SKM-1 treated with dmso at 0.1 percent for 144 hours (cell line): ENCODE measurements at regions not wholly inside any gene's neighbourhood (a gene's known extent, or its start where the extent isn't known, plus 50 kb on each side); places are given as distances from the start of the nearest gene placed in this dataset.

Experiments used
- DNase-seq: peaks from one replicate; lab custom pipeline; 2025; ENCODE audit not compliant: unreplicated experiment; lab: John Stamatoyannopoulos, UW

DNA sequence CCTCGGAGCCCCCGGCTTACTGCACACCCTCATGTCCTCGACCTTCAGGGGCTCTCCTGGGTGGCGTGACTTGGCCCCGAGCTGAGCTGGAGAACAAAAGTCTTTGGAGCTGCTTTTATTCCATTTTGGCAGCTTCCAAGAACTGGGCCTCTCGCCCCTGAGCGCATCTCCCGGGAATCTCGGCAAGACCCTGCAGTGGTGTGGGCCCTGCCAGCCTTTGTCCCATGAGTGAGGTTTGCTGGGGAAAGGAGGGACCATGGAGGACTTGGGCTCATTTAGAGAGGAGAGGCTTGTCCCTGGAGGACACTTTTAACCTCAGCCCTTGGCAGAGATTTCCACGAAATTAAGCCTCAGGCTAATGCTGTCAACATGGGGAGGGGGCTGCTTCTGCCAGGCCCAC, 62.3 kb upstream of the SLCO4A1 start:
- no peak for DNase-seq

GRCh38 chr20:62580733-62581132, 61.6 kb upstream of the SLCO4A1 start:
- no peak for DNase-seq

- DNase-seq = no peak
Observed at GRCh38 chr20:62581308-62581707, 61.0 kb upstream of the SLCO4A1 start.

DNA sequence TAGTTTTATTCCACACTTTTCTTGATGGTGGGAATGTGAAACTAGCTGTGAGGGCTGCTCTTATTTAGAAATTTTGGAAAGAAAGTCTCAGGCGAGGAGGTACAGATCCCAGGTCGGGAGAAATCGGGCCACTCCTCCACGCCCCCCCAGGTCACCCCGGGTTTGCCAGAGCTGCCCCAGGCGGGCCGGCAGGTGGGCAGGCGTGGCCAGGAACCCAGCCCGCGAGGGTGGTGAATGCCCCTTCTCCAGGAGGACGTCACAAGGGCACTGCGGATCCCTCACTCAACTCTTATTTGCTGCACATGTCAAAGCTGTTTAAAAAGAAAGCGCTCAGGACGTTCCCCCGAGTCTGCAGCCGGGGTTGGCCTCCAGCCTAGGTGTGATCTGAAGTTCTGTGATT, 60.5 kb upstream of the SLCO4A1 start:
- DNase-seq = no peak

- no peak for DNase-seq
Observed at GRCh38 chr20:62583424-62583920, 58.8 kb upstream of the SLCO4A1 start.

DNA sequence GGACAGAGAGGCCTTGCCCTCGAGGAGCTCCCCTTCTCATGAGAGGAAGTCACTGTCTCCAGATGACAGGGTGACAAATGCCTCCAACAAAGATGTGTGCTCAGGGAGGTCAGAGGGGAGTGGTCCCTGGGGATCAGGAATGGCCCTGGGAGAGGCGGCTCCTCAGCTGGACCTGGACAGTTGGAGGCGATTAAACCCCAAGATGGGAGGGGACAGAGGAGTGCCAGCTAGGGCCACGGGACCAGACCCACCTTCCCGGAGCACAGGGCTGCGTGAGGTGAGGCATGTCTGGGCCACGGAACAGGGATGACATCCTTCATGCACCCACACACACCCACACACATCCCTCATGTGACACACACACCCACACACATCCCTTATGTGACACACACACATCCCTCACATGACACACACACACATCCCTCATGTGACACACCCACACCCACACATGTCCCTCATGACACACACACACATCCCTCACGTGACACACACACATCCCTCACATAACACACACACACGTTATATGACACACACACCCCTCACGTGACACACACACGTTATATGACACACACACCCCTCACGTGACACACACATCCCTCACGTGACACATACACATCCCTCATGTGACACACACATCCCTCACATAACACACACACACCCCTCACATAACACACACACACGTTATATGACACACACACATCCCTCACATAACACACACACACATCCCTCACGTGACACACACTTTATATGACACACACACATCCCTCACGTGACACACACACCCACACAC, 57.4 kb upstream of the SLCO4A1 start:
- no peak for DNase-seq

- DNase-seq = no peak
Observed at GRCh38 chr20:62585461-62585970, 56.8 kb upstream of the SLCO4A1 start.

DNA sequence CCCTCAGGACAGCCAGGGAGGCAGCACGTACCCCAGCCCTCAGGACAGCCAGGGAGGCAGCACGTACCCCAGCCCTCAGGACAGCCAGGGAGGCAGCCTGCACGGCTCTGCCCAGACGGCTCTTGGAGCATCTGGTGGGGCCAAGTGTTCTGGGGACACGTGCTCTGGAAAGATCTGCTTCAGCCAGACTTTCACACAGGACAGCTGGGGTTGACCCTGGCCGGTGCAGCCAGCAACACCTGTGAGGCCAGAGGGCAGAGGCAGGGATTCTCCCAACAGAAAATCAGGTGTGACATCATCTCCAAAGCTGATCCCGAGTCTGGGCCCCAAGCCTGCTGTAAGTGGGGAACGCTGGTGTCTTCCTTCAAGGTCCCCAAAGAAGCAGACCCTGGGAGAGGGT, 55.5 kb upstream of the SLCO4A1 start:
- no peak for DNase-seq

DNA sequence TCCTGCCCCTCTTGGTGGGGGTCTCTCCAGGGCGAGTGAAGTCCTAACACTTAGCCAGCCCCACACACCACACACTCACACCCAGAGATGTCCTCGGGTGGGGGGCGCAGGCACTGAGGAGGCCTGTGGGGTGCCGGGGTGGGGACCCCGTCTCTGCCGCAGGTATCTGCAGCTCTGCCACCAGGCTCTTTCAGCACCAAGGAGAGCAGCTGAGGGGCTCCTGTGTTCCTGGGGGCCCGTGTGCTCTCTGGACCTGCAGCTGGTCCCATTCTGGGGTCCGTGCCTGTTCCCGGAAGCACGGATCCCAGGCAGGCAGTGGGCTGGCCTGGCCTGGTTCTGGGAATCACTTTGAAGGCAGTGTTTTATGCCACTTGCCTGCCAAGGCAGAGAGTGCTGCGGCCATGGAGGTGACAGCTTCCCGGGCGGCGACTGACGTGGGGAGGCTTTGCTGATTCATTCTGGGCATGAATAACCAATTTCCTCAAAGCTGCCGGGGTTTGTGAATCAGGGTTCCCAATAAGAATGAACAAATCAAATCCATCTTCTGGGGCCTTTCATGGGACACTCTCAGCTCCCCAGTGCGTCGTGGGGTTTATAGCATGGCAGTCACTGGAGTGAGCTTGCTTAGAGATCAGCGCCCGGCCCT, 54.4 kb upstream of the SLCO4A1 start:
- DNase-seq = no peak

DNA sequence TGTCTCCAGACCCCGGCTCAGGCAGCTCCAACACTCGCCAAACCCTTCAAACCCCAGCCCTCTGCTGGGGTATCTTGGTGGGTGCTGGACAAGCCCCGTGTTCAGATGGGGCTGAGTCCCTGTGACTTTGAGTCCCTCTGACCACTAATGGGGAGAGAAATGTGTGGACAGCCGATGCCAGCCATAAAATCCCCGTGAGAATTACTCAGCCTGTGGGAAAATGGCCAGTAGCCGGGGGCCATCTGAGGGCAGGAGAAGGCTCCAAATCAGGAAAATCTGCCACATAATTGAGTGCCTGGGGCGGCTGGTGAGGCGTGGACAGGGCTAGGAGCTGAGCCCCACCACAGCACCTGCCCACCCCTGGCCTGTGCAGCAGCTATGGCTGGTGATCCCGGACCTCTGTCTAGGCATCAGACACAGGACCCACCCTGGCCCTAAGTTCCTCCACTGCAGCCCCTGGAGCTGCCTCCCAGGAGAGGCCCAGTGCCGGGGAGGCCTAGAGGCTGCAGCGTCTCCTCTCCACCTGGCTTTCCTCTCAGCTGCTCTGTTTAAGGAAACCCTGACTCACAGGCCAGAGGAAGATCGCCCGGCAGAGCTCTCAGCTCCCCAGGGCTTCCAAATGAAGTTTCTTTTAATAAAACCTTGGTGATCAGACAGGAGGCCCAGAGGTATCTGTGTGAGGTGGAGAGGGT, 53.7 kb upstream of the SLCO4A1 start:
- DNase-seq = no peak

GRCh38 chr20:62589150-62589498, 53.2 kb upstream of the SLCO4A1 start:
- DNase-seq = no peak

DNA sequence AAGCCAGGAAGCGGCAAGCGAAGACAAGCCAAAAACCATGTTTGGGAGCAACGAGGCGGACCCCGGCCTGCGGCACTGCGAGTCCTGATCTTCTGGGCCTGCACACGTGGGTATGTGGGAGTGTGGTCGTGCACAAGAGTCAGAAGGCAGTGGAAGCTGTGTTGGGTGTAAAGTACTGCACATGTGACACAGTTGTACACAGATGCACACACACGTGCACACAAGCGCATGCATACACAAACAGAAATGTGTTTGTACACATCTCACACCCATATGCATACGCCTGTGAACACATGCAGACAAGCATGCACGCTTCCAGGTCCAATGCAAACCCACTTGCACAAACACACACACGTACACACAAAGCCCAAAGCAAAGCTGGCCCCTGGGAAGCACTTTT, 52.6 kb upstream of the SLCO4A1 start:
- DNase-seq = no peak

DNA sequence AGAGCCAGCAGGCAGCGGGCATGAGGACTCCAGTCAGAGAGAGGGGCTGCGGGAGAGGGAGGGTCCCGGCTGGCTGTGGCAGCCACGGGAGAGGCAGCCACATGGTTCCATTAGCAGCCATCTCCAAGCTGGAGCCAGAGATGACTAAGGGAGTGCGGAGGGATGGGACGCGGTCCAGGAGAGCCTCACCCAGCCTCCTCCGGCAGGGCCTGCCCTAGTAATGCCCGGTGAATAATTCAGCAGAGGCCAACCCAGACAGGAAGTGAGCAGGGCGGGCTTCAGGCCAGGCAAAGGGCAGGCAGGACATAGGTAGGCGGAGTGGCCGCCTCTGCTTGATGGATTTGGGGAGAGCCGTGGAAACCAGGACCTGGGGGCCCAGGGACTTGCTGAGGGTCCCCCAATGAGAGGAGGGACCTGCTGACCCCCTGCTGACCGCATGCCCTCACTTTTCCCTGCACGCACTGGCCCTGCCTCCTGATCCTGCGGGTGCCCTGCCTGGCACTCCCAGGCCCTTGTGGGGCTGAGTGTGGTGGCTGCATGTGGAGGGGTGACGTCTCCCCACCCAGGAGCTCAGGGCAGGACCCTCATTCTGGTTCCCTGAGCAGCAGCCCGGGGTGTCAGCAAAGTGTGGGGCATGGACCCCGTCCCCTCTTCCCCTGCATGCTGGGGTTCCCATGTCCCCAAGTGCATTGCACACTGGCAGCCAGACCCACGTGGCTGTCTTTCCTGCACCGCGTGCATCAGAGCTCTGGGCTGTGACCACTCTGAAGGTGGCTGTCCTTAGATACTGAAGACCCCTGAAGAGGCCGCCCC, 51.8 kb upstream of the SLCO4A1 start:
- DNase-seq = no peak

- no peak for DNase-seq
Observed at GRCh38 chr20:62591122-62591468, 51.2 kb upstream of the SLCO4A1 start.

- DNase-seq = no peak
Observed at GRCh38 chr20:62591591-62591990, 50.7 kb upstream of the SLCO4A1 start.
